ENCODE measurements at regions not wholly inside any gene's neighbourhood (a gene's known extent, or its start where the extent isn't known, plus 50 kb on each side); places are given as distances from the start of the nearest gene placed in this dataset.

DNA sequence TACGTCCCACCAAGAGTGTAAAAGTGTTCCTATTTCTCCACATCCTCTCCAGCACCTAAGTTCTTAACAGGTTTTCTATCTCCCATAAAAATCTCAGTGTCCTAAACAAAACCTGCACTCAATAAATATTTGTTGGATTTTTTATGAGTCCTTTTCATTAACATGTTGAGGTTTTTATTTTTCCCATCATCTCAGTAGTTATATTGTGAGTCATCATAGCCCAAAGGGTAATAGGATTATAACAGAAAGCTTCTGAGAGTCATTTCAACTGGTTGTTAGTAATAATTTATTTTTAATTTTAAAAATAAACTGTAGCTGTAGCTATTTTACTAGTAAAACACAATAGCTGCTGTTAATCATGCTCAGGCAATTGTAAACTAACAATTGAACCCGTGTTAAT is 331.6 kb upstream of the SLC30A5 start:
- FAIRE-seq = no peak
- Histone ChIP-seq H3K27me3 (ENCODE audit: control insufficient read depth, insufficient read depth, low read length) (no peaks in the 10 kb centered on the region), H3K4me3 (ENCODE audit: low read depth, low read length) (no peak overlapping the region), H3K36me3 (ENCODE audit: control insufficient read depth, insufficient read depth, low read length) (no peaks in the 10 kb centered on the region)
- DNase-seq (ENCODE audit: low read depth) = peak; percentile 13
- TF ChIP-seq, protein P1, sequence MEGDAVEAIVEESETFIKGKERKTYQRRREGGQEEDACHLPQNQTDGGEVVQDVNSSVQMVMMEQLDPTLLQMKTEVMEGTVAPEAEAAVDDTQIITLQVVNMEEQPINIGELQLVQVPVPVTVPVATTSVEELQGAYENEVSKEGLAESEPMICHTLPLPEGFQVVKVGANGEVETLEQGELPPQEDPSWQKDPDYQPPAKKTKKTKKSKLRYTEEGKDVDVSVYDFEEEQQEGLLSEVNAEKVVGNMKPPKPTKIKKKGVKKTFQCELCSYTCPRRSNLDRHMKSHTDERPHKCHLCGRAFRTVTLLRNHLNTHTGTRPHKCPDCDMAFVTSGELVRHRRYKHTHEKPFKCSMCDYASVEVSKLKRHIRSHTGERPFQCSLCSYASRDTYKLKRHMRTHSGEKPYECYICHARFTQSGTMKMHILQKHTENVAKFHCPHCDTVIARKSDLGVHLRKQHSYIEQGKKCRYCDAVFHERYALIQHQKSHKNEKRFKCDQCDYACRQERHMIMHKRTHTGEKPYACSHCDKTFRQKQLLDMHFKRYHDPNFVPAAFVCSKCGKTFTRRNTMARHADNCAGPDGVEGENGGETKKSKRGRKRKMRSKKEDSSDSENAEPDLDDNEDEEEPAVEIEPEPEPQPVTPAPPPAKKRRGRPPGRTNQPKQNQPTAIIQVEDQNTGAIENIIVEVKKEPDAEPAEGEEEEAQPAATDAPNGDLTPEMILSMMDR (IDR thresholded peaks at IDR 0.05; ENCODE audit: insufficient read depth, low read length, severe bottlenecking) = no peak

DNA sequence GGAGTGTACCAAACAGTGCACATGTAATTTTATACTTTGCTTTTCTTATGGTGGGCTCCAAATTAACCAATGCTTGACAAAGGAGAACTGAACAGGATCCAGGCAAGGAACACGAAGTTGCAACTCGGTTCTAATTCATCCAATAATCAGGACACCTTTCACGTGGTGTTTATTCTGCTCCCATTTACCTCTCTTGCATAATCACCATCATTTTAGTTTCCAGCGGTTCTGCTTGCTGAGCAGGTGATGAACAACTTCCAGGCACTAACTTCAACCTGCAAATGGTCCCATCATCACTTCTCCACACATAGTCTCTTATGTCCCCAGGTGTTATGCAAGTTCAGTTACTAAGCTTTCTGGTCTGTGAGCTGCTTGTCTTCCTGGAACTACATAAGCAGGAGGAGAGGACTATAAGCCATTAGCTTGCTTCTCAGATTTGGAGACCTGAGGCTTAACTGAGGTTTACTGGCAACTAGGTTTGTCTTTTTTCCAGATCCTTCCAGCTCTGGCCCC is 326.8 kb upstream of the SLC30A5 start:
- no peaks in the 10 kb centered on the region for H3K27me3 ChIP-seq (ENCODE audit: control insufficient read depth, insufficient read depth, low read length)
- no peak for DNase-seq (ENCODE audit: low read depth)
- H3K4me3 ChIP-seq (ENCODE audit: low read depth, low read length) = no peak overlapping the region
- no peak for FAIRE-seq
- H3K36me3 ChIP-seq (ENCODE audit: control insufficient read depth, insufficient read depth, low read length) = no peaks in the 10 kb centered on the region
- TF ChIP-seq, protein P1 (IDR thresholded peaks at IDR 0.05; ENCODE audit: insufficient read depth, low read length, severe bottlenecking) = no peak

DNA sequence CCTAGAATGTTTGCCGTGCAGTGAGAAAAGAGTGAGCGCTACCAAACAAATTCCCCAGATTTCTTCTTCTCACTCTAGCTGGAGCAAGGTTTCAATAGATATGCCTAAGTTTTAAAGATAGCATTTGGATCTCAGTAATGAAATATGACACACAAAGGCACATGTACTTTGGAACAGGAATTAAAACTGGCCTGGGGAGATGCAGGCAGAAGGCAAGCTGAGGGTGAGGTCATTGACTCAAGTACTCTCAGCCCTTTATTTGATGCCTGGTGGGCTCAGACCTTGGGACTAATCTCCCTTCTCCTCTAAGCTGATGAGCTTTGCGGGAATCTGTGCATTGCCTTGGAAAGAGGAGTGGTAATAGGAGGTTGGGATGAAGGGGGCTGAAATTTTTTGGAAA is 323.3 kb upstream of the SLC30A5 start:
- Histone ChIP-seq H3K36me3 (ENCODE audit: control insufficient read depth, insufficient read depth, low read length) (no peaks in the 10 kb centered on the region), H3K4me3 (ENCODE audit: low read depth, low read length) (no peak overlapping the region), H3K27me3 (ENCODE audit: control insufficient read depth, insufficient read depth, low read length) (no peaks in the 10 kb centered on the region)
- no peak for FAIRE-seq
- no peak for DNase-seq (ENCODE audit: low read depth)
- TF ChIP-seq, protein P1 (IDR thresholded peaks at IDR 0.05; ENCODE audit: insufficient read depth, low read length, severe bottlenecking) = no peak

DNA sequence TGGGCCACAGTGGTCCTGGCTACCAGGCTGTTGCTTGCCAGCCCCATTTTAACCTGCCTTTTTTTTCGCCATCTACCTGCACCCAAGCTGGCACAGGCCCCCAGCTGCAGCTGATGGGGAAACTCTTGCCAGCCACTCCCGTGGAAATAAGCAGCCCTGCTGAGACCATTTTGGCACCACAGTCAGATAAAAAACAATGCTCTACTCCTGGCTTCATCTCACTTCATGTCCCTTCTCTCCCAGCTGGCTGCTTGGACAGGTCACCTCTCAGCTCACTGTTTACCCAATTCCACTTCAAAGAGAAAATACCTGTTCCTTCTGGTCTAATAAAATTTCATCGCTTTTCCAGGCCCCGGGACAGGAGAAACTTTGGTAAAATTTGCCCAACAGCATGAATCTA is 322.6 kb upstream of the SLC30A5 start:
- TF ChIP-seq, protein P1 (IDR thresholded peaks at IDR 0.05; ENCODE audit: insufficient read depth, low read length, severe bottlenecking) = no peak
- H3K4me3 ChIP-seq (ENCODE audit: low read depth, low read length) = no peak overlapping the region
- DNase-seq (ENCODE audit: low read depth) (no peak), FAIRE-seq (no peak)
- H3K36me3 ChIP-seq (ENCODE audit: control insufficient read depth, insufficient read depth, low read length) = no peaks in the 10 kb centered on the region
- H3K27me3 ChIP-seq (ENCODE audit: control insufficient read depth, insufficient read depth, low read length) = no peaks in the 10 kb centered on the region

DNA sequence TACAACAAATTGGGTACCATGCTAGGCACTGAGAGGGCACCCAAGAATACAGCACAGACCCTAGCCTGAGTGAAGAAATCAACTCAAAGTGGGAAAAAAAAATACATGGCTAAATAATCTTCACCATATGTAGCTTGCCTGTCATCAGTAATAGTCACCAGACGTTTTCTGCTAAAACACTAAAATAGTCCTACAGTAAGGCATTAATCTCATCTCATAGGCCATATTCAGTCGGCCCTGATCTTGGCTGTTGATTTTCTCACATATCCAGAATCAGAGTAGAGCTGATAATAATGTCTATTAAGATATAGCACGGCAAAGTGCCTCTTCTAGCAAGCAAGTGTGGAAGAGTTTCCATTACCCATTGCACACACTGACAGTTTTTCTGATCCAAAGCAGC is 322.1 kb upstream of the SLC30A5 start:
- no peak for FAIRE-seq

DNA sequence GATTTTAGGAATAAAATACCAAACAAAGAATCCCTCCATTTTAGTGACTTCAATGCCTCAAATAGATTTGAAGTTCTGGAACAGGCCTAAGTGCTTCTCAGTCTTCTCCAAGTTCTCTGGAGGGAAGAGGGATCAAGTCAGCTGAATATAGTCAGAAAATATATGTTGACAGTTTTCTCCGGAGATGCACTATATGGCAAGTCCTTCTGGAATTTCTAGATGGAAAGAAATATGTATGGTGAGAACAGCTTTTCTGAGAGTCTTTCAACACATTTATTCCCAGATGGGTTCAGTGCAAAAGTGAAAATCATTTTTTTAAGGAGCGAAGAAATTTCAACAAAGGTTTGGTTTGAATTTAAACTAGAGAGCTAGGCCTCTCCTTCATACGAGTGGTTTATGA is 317.4 kb upstream of the SLC30A5 start:
- H3K4me3 ChIP-seq (ENCODE audit: low read depth, low read length) = no peak overlapping the region
- DNase-seq (ENCODE audit: low read depth) = no peak
- no peaks in the 10 kb centered on the region for H3K27me3 ChIP-seq (ENCODE audit: control insufficient read depth, insufficient read depth, low read length)
- no peaks in the 10 kb centered on the region for H3K36me3 ChIP-seq (ENCODE audit: control insufficient read depth, insufficient read depth, low read length)
- FAIRE-seq = no peak
- TF ChIP-seq, protein P1 (IDR thresholded peaks at IDR 0.05; ENCODE audit: insufficient read depth, low read length, severe bottlenecking) = no peak

More for the DNA sequence above, 322.1 kb upstream of the SLC30A5 start:
- Histone ChIP-seq H3K27me3 (ENCODE audit: control insufficient read depth, insufficient read depth, low read length) (no peaks in the 10 kb centered on the region), H3K4me3 (ENCODE audit: low read depth, low read length) (no peak overlapping the region), H3K36me3 (ENCODE audit: control insufficient read depth, insufficient read depth, low read length) (no peaks in the 10 kb centered on the region)
- DNase-seq (ENCODE audit: low read depth) = no peak
- TF ChIP-seq, protein P1 (IDR thresholded peaks at IDR 0.05; ENCODE audit: insufficient read depth, low read length, severe bottlenecking) = no peak

Measured in bronchial epithelial cell (primary cell).